LNCaP clone FGC (cell line): ENCODE measurements at regions not wholly inside any gene's neighbourhood (a gene's known extent, or its start where the extent isn't known, plus 50 kb on each side); places are given as distances from the start of the nearest gene placed in this dataset.
A peak's percentile ranks its signal among the peaks of the same experiment; 100 is the strongest.
"Not testable (repeated sequence)": the region's sequence is repeated elsewhere in the genome, so short reads cannot be mapped to it uniquely, and the experiment has no call there.

Experiments
- DNase-seq: peaks from one replicate; pipeline ENCODE4 v3.0.0-alpha.2; 2011; ENCODE audit warnings: low read depth
- H3K4me3 ChIP-seq: 2 replicates; pipeline ENCODE4 v1.5.1; 2011; ENCODE audit warnings: mild to moderate bottlenecking, low read depth, low read length, control low read depth
- TF ChIP-seq, protein P1 (sequence below): IDR thresholded peaks from 2 replicates; pipeline ENCODE4 v1.5.1; 2012; ENCODE audit warnings: mild to moderate bottlenecking; ENCODE audit not compliant: control insufficient read depth, insufficient read depth; ENCODE audit errors: extremely low read depth

DNA sequence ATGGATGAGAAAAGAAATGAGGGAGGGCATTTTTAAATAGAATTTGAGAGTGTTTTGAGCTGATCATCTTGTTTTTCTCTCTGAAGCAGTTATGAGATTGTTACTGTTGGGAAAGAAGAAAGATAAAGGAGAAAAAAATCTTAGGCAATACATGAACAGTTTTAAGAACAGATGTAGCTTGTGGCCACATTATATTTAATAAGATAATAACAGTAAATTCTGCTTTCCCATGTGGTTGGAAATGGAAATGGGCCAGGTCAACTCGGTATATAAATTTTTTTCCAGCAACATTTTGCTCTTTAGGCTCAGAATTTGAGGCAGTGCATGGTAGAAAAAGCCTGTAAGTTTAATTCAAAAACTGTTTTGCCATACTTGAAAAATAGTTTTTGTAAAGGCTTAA, 118.7 kb downstream of the POSTN start:
- H3K4me3 ChIP-seq = no peak overlapping the region
- DNase-seq = no peak
- TF ChIP-seq, protein P1, sequence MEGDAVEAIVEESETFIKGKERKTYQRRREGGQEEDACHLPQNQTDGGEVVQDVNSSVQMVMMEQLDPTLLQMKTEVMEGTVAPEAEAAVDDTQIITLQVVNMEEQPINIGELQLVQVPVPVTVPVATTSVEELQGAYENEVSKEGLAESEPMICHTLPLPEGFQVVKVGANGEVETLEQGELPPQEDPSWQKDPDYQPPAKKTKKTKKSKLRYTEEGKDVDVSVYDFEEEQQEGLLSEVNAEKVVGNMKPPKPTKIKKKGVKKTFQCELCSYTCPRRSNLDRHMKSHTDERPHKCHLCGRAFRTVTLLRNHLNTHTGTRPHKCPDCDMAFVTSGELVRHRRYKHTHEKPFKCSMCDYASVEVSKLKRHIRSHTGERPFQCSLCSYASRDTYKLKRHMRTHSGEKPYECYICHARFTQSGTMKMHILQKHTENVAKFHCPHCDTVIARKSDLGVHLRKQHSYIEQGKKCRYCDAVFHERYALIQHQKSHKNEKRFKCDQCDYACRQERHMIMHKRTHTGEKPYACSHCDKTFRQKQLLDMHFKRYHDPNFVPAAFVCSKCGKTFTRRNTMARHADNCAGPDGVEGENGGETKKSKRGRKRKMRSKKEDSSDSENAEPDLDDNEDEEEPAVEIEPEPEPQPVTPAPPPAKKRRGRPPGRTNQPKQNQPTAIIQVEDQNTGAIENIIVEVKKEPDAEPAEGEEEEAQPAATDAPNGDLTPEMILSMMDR = no peak

DNA sequence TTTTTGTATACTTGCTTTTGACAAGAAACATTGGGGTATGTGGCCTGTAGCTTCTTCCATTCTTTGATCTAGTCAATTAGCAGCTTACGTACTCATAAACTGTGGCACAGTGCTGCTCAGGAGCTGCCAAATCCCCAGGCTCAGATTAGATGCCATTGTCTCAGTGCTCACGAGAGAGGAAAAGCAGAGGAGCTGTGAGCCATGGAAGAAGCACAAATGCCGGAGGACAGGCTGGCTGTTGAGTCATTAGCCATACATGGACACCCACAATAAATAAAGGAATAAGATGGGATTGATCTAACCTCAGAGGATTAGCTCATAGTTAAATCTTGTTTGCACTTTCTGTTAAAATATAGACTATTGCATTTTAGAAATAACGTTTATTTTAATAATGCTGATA, 121.7 kb downstream of the POSTN start:
- TF ChIP-seq, protein P1 = no peak
- DNase-seq = no peak
- H3K4me3 ChIP-seq = no peak overlapping the region

DNA sequence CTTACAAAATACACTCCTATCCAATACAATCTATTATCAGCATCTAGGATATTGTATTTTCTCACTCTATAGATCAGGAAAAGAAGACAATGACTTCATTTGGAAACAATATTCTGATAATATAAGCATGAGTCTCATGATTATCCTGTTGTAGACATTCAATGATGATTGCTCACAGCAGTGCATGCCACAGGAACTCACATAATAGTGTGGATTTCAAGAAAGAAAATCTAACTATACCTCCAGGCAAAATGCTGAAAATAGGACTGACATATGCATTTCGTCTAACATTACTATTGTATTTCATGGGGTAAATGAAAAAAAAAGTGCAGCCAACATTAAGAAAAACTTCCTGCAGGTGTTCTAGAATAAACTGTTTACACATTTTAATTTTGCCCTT, 122.6 kb downstream of the POSTN start:
- H3K4me3 ChIP-seq = no peak overlapping the region
- DNase-seq = no peak
- TF ChIP-seq, protein P1 = no peak

DNA sequence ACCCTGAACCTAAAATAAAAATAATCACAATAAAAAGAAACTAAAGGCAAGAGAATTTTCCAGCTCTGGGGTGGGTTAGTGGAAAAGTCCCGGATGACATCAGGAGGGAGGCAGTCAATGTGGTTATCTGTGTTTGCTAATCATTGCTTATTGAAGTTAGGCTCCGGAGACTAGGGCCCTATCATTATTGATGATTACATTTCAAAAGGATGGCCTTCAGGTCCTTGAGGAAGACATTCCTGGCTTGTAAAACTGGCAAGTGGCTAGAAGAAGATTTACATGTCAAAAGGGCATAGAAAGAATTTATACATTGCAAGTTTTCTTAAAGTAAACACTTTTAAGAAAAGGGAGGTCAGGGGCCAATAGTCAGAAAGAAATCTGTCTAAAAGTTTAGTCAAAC, 123.4 kb downstream of the POSTN start:
- TF ChIP-seq, protein P1 = no peak
- no peak overlapping the region for H3K4me3 ChIP-seq
- no peak for DNase-seq

DNA sequence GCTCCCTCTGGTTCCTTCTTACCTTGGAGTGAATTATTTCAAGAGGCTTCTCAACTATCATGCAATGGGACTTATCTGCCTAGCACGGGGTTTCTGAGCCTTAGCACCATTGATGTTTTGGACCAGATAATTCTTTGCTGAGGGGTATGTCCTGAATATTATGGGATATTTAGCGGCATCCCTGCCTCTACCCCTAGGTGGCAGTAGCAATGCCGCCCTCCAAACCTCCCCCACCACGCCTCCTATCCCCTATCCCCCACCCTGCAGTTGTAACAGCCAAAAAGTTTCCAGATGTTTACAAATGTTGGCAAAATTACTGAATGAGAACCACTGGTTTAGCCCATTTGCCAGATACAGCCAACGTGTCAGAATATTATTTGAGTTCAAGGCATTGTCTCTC, 125.5 kb downstream of the POSTN start:
- no peak overlapping the region for H3K4me3 ChIP-seq
- TF ChIP-seq, protein P1 = peak; percentile 16; the same call in 1 of the 2 replicates
- no peak for DNase-seq

DNA sequence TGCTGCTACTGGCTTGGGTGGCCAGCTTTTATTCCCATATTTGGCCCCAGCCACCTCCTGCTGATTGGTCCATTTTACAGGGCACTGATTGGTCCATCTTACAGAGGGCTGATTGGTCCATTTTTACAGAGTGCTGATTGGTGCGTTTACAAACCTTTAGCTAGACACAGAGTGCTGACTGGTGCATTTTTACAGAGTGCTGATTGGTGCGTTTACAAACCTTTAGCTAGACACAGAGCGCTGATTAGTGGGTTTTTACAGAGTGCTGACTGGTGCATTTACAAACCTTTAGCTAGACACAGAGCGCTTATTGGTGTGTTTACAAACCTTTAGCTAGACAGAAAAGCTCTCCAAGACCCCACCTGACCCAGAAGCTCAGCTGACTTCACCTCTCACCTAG, 126.3 kb downstream of the POSTN start:
- not testable (repeated sequence) for DNase-seq, H3K4me3 ChIP-seq

DNA sequence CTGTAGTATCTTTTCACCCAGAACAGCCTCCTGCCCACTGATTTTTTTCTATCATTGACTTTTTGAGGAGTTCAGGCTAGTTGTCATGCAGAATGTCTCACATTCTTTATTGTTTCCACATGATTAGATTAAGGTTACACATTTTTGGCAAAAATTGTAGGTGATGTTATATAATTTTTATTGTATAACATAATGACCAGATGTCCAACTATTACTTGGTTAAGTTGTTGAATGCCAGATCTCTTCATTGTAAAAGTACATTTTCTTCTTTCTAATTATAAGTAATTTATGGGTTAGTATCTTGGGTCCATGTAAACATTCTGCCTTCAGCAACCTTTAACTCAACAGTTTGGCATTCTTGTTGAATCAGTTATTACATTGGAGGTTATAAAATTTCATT, 138.4 kb downstream of the POSTN start:
- DNase-seq = no peak
- TF ChIP-seq, protein P1 = no peak
- no peak overlapping the region for H3K4me3 ChIP-seq

DNA sequence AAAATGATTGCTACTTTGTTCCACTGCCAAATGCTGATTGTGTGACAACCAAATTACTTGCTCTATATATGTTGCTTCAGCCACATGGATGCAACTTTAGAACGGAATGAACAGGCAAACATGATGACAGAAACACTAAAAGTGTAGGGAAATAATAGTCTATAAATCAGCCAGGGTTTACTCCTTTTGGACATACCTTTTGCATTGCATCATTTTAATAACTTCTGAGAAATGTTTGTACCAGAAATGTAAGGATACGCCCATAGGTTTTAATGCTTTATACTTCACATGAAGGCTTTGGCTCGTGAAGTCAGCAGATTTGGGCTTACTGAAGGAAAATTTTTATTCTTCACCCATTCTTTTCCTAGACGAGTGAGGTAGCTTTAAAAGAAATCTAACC, 141.0 kb downstream of the POSTN start:
- TF ChIP-seq, protein P1 = no peak
- H3K4me3 ChIP-seq = no peak overlapping the region
- no peak for DNase-seq
